ENCODE measurements at regions not wholly inside any gene's neighbourhood (a gene's known extent, or its start where the extent isn't known, plus 50 kb on each side); places are given as distances from the start of the nearest gene placed in this dataset.

GRCh38 chr15:35674873-35675781 lies 129.2 kb upstream of the DPH6 start:
- Mint-ChIP-seq H3K27ac (ENCODE audit: unreplicated experiment) (peak overlapping the region; percentile 78), H3K4me3 (ENCODE audit: unreplicated experiment) (no peak overlapping the region), H3K4me1 (ENCODE audit: low read depth, unreplicated experiment) (peaks cover 18% of the 10 kb centered on the region), H3K9me3 (ENCODE audit: unreplicated experiment) (no peaks in the 10 kb centered on the region), H3K27me3 (ENCODE audit: low read depth, unreplicated experiment) (no peaks in the 10 kb centered on the region), H3K36me3 (ENCODE audit: low read depth, unreplicated experiment) (no peaks in the 10 kb centered on the region)
- Histone ChIP-seq H3K36me3 (ENCODE audit: insufficient read depth, low read length) (no peaks in the 10 kb centered on the region), H3K27ac (ENCODE audit: low read depth, low read length) (no peak overlapping the region), H4K20me1 (ENCODE audit: insufficient read depth, low read length) (no peaks in the 10 kb centered on the region), H3K4me3 (ENCODE audit: insufficient read depth, low read depth, low read length) (no peak overlapping the region), H3K9me3 (ENCODE audit: insufficient read depth, low read depth, low read length) (no peaks in the 10 kb centered on the region), H3K27me3 (ENCODE audit: insufficient read depth, low read length) (no peaks in the 10 kb centered on the region), H3K4me2 (ENCODE audit: low read length) (no peak overlapping the region), H3K4me1 (ENCODE audit: insufficient read depth, low read length) (no peaks in the 10 kb centered on the region), H2AFZ (ENCODE audit: low read depth, low read length) (no peak overlapping the region), H3K79me2 (ENCODE audit: insufficient read depth, low read length) (no peaks in the 10 kb centered on the region), H3K9ac (ENCODE audit: low read length) (no peak overlapping the region)
- DNase-seq (ENCODE audit: low read depth): peak; percentile 39
- TF ChIP-seq CTCF (IDR thresholded peaks at IDR 0.05; ENCODE audit: insufficient read depth, low read depth, low read length): no peak
- no peak for TF ChIP-seq EZH2 (IDR thresholded peaks at IDR 0.05; ENCODE audit: insufficient read depth, low read length)
- FAIRE-seq: peak; percentile 32

GRCh38 chr15:35678774-35679173 lies 132.8 kb upstream of the DPH6 start:
- no peaks in the 10 kb centered on the region for H3K36me3 ChIP-seq (ENCODE audit: insufficient read depth, low read length)
- H3K27me3 Mint-ChIP-seq (ENCODE audit: low read depth, unreplicated experiment): no peaks in the 10 kb centered on the region
- no peak overlapping the region for H3K4me3 Mint-ChIP-seq (ENCODE audit: unreplicated experiment)
- H3K27me3 ChIP-seq (ENCODE audit: insufficient read depth, low read length): no peaks in the 10 kb centered on the region
- FAIRE-seq: no peak
- no peaks in the 10 kb centered on the region for H3K36me3 Mint-ChIP-seq (ENCODE audit: low read depth, unreplicated experiment)
- no peak overlapping the region for H3K27ac Mint-ChIP-seq (ENCODE audit: unreplicated experiment)
- H3K9ac ChIP-seq (ENCODE audit: low read length): no peak overlapping the region
- H3K4me1 Mint-ChIP-seq (ENCODE audit: low read depth, unreplicated experiment): peaks cover 25% of the 10 kb centered on the region
- no peak overlapping the region for H2AFZ ChIP-seq (ENCODE audit: low read depth, low read length)
- H3K4me2 ChIP-seq (ENCODE audit: low read length): no peak overlapping the region
- no peak overlapping the region for H3K27ac ChIP-seq (ENCODE audit: low read depth, low read length)
- H4K20me1 ChIP-seq (ENCODE audit: insufficient read depth, low read length): no peaks in the 10 kb centered on the region
- no peak for DNase-seq (ENCODE audit: low read depth)
- H3K4me1 ChIP-seq (ENCODE audit: insufficient read depth, low read length): no peaks in the 10 kb centered on the region
- H3K9me3 Mint-ChIP-seq (ENCODE audit: unreplicated experiment): no peaks in the 10 kb centered on the region
- H3K9me3 ChIP-seq (ENCODE audit: insufficient read depth, low read depth, low read length): no peaks in the 10 kb centered on the region
- no peaks in the 10 kb centered on the region for H3K79me2 ChIP-seq (ENCODE audit: insufficient read depth, low read length)
- no peak for TF ChIP-seq EZH2 (IDR thresholded peaks at IDR 0.05; ENCODE audit: insufficient read depth, low read length)
- TF ChIP-seq CTCF (IDR thresholded peaks at IDR 0.05; ENCODE audit: insufficient read depth, low read depth, low read length): no peak
- no peak overlapping the region for H3K4me3 ChIP-seq (ENCODE audit: insufficient read depth, low read depth, low read length)

- Mint-ChIP-seq H3K4me1 (ENCODE audit: low read depth, unreplicated experiment) (peaks cover 25% of the 10 kb centered on the region), H3K27ac (ENCODE audit: unreplicated experiment) (no peak overlapping the region), H3K4me3 (ENCODE audit: unreplicated experiment) (no peak overlapping the region), H3K36me3 (ENCODE audit: low read depth, unreplicated experiment) (no peaks in the 10 kb centered on the region), H3K27me3 (ENCODE audit: low read depth, unreplicated experiment) (no peaks in the 10 kb centered on the region), H3K9me3 (ENCODE audit: unreplicated experiment) (no peaks in the 10 kb centered on the region)
- H3K4me3 ChIP-seq (ENCODE audit: insufficient read depth, low read depth, low read length): no peak overlapping the region
- no peaks in the 10 kb centered on the region for H3K4me1 ChIP-seq (ENCODE audit: insufficient read depth, low read length)
- H3K36me3 ChIP-seq (ENCODE audit: insufficient read depth, low read length): no peaks in the 10 kb centered on the region
- no peak overlapping the region for H2AFZ ChIP-seq (ENCODE audit: low read depth, low read length)
- no peaks in the 10 kb centered on the region for H4K20me1 ChIP-seq (ENCODE audit: insufficient read depth, low read length)
- TF ChIP-seq EZH2 (IDR thresholded peaks at IDR 0.05; ENCODE audit: insufficient read depth, low read length) (no peak), CTCF (IDR thresholded peaks at IDR 0.05; ENCODE audit: insufficient read depth, low read depth, low read length) (no peak)
- no peaks in the 10 kb centered on the region for H3K79me2 ChIP-seq (ENCODE audit: insufficient read depth, low read length)
- no peak overlapping the region for H3K9ac ChIP-seq (ENCODE audit: low read length)
- no peak for DNase-seq (ENCODE audit: low read depth)
- H3K9me3 ChIP-seq (ENCODE audit: insufficient read depth, low read depth, low read length): no peaks in the 10 kb centered on the region
- H3K27ac ChIP-seq (ENCODE audit: low read depth, low read length): no peak overlapping the region
- H3K4me2 ChIP-seq (ENCODE audit: low read length): no peak overlapping the region
- FAIRE-seq: no peak
- H3K27me3 ChIP-seq (ENCODE audit: insufficient read depth, low read length): no peaks in the 10 kb centered on the region
Measured at GRCh38 chr15:35679186-35679585, 133.2 kb upstream of the DPH6 start.

Data from astrocyte (in vitro differentiated cells and primary cell).